ENCODE measurements at regions not wholly inside any gene's neighbourhood (a gene's known extent, or its start where the extent isn't known, plus 50 kb on each side); places are given as distances from the start of the nearest gene placed in this dataset.
A peak's percentile ranks its signal among the peaks of the same experiment; 100 is the strongest.

DNA sequence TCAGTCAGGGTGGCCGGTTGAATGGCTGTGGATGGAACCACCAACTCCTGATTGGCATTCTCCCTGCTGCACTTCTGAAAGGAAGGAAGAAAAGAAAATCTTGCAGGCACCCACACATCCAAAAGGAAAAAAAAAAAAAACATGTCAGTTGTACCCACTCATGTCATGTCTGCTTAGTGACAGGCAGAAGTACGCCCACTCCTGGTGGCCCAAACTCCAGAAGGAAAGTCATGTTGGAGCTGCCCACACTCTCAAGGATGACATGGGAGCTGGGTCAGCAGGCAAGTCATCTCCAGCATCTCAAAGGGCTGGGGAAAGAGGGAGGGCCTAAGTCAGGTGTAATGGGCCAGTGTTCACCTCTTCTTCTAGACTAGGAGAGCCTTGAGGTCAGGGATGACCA is 1079.1 kb downstream of the BCL11B start:
- peaks cover 8% of the 10 kb centered on the region for H3K9me3 Mint-ChIP-seq
- no peaks in the 10 kb centered on the region for H3K27me3 Mint-ChIP-seq
- peaks cover 20% of the 10 kb centered on the region for H3K36me3 Mint-ChIP-seq (ENCODE audit: low read depth)
- no peak for DNase-seq
- ChIA-PET POLR2A (interaction anchor here (1.3 to 14.9 kb wide), 3 partner anchors 14 to 215 kb away, joined by 3 to 244 read pairs (median 156); no protein-coding TSS in a partner anchor), CTCF (interaction anchor here (0.5 to 1.4 kb wide), 3 partner anchors 19 to 1082 kb away, joined by 3 to 6 read pairs (median 3); no protein-coding TSS in a partner anchor)
- H3K4me3 Mint-ChIP-seq = no peak overlapping the region
- H3K4me1 Mint-ChIP-seq = peaks cover 84% of the 10 kb centered on the region
- H3K27ac Mint-ChIP-seq = peak overlapping the region; percentile 9

DNA sequence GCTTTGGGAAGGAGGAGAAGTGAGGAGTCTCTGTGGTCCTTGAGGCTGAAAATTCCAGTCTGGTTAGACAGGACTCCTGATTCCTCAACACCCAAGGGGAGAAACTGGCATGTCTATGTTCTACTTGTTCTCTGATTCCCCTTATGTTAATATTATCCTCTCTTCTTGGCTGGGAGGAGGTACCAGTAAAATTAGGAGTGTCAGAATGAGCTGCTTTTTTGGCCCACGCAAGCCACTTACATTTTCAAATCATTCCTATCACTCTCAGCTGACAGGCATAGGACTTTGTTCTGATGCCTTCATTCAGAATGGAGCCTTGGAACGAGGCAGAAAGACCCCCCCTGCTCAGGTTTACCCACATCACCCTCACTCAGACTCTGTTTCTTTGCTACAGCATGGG is 1077.2 kb downstream of the BCL11B start:
- no peak for DNase-seq
- H3K9me3 Mint-ChIP-seq = peaks cover 10% of the 10 kb centered on the region
- POLR2A ChIA-PET = interaction anchor here (0.9 to 10.6 kb wide), 3 partner anchors 9 to 20 kb away, joined by 3 to 156 read pairs (median 4); no protein-coding TSS in a partner anchor
- CTCF ChIA-PET = interaction anchor here (0.7 to 2.0 kb wide), 3 partner anchors 13 to 994 kb away, joined by 3 to 5 read pairs (median 3); no protein-coding TSS in a partner anchor
- peaks cover 20% of the 10 kb centered on the region for H3K36me3 Mint-ChIP-seq (ENCODE audit: low read depth)
- H3K27ac Mint-ChIP-seq = no peak overlapping the region
- no peak overlapping the region for H3K4me3 Mint-ChIP-seq
- peaks cover 85% of the 10 kb centered on the region for H3K4me1 Mint-ChIP-seq
- H3K27me3 Mint-ChIP-seq = no peaks in the 10 kb centered on the region

DNA sequence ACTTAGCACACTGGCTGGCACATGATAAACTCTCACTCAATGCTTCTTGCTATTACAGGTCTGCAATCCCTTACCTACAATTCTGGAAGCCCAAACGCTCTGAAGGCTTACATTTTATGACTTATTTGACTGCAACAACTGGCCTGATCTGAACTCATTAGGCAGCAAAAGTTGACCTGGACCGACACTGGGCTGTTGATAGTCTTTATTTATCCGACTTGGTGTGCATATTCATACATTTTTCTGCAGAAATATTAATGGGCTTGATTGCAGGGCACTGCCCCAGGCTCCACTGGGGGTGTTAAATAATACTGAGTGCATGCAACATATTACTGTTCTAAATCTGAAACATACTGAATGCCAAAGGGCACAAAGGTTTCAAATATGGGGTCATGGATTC is 1076.7 kb downstream of the BCL11B start:
- ChIA-PET POLR2A (interaction anchor here (0.9 to 1.0 kb wide), 2 partner anchors 9 to 20 kb away, joined by 3 to 4 read pairs; no protein-coding TSS in a partner anchor), CTCF (interaction anchor here (0.7 to 2.0 kb wide), 4 partner anchors 13 to 994 kb away, joined by 3 to 5 read pairs (median 4); no protein-coding TSS in a partner anchor)
- Mint-ChIP-seq H3K4me3 (no peak overlapping the region), H3K27ac (no peak overlapping the region), H3K27me3 (no peaks in the 10 kb centered on the region), H3K4me1 (peaks cover 84% of the 10 kb centered on the region), H3K9me3 (peaks cover 10% of the 10 kb centered on the region), H3K36me3 (ENCODE audit: low read depth) (peaks cover 17% of the 10 kb centered on the region)
- DNase-seq = no peak

GRCh38 chr14:98197933-98198332 is 1074.1 kb downstream of the BCL11B start:
- peaks cover 11% of the 10 kb centered on the region for H3K9me3 Mint-ChIP-seq
- peaks cover 18% of the 10 kb centered on the region for H3K36me3 Mint-ChIP-seq (ENCODE audit: low read depth)
- POLR2A ChIA-PET = interaction anchor here (1.0 to 4.3 kb wide), 8 partner anchors 10 to 220 kb away, joined by 3 to 46 read pairs (median 6); no protein-coding TSS in a partner anchor
- peak overlapping the region; percentile 33 for H3K4me3 Mint-ChIP-seq
- peaks cover 59% of the 10 kb centered on the region for H3K4me1 Mint-ChIP-seq
- peak overlapping the region; percentile 79 for H3K27ac Mint-ChIP-seq
- DNase-seq = no peak
- H3K27me3 Mint-ChIP-seq = no peaks in the 10 kb centered on the region
- CTCF ChIA-PET = interaction anchor here (0.6 to 1.5 kb wide), 5 partner anchors 12 to 137 kb away, joined by 3 to 5 read pairs (median 3); no protein-coding TSS in a partner anchor

GRCh38 chr14:98198385-98198784 is 1073.6 kb downstream of the BCL11B start:
- Mint-ChIP-seq H3K4me3 (peak overlapping the region; percentile 33), H3K4me1 (peaks cover 54% of the 10 kb centered on the region), H3K36me3 (ENCODE audit: low read depth) (peaks cover 20% of the 10 kb centered on the region), H3K27me3 (no peaks in the 10 kb centered on the region), H3K9me3 (peaks cover 11% of the 10 kb centered on the region), H3K27ac (peak overlapping the region; percentile 79)
- ChIA-PET POLR2A (interaction anchor here (1.0 to 4.3 kb wide), 10 partner anchors 11 to 1067 kb away, joined by 3 to 46 read pairs (median 6); no protein-coding TSS in a partner anchor), CTCF (interaction anchor here (1.1 to 1.5 kb wide), 4 partner anchors 11 to 29 kb away, joined by 3 to 5 read pairs (median 4); no protein-coding TSS in a partner anchor)
- peak; percentile 79 for DNase-seq

DNA sequence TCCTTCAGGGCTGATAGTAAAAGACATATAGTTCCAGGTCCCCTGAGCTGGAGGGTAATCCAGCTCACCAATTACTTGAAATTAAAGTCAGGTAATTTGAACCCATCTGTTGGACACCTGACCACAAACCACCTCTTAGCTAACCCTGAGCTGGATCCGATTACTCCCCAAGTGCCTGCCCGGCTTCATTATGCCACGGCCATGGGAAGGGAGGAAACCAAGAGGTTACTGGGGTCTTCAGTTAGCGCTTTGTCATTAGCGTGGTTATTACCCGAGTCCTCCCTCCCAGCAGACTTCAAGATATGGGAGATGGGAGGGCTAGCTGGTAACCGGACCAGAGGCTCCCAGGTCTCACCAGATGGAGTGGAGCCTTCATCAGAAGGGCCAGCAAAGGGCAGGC is 1071.4 kb downstream of the BCL11B start:
- peaks cover 11% of the 10 kb centered on the region for H3K9me3 Mint-ChIP-seq
- no peaks in the 10 kb centered on the region for H3K27me3 Mint-ChIP-seq
- H3K4me3 Mint-ChIP-seq = no peak overlapping the region
- peaks cover 28% of the 10 kb centered on the region for H3K36me3 Mint-ChIP-seq (ENCODE audit: low read depth)
- ChIA-PET POLR2A (interaction anchor here (0.6 to 4.3 kb wide), 2 partner anchors 13 to 65 kb away, joined by 3 to 46 read pairs; no protein-coding TSS in a partner anchor), CTCF (interaction anchor here (1.2 kb wide), 1 partner anchor 784 kb away, joined by 3 read pairs; no protein-coding TSS in a partner anchor)
- H3K4me1 Mint-ChIP-seq = peaks cover 45% of the 10 kb centered on the region
- H3K27ac Mint-ChIP-seq = no peak overlapping the region
- no peak for DNase-seq

GRCh38 chr14:98203421-98203820 is 1068.6 kb downstream of the BCL11B start:
- ChIA-PET CTCF (interaction anchor here (1.2 to 1.3 kb wide), 2 partner anchors 24 to 67 kb away, joined by 3 read pairs; no protein-coding TSS in a partner anchor), POLR2A (interaction anchor here (1.1 kb wide), 1 partner anchor 28 kb away, joined by 3 read pairs; no protein-coding TSS in a partner anchor)
- Mint-ChIP-seq H3K36me3 (ENCODE audit: low read depth) (peaks cover 22% of the 10 kb centered on the region), H3K4me1 (peaks cover 39% of the 10 kb centered on the region), H3K27ac (no peak overlapping the region), H3K27me3 (no peaks in the 10 kb centered on the region), H3K4me3 (no peak overlapping the region), H3K9me3 (peaks cover 9% of the 10 kb centered on the region)
- DNase-seq = no peak

DNA sequence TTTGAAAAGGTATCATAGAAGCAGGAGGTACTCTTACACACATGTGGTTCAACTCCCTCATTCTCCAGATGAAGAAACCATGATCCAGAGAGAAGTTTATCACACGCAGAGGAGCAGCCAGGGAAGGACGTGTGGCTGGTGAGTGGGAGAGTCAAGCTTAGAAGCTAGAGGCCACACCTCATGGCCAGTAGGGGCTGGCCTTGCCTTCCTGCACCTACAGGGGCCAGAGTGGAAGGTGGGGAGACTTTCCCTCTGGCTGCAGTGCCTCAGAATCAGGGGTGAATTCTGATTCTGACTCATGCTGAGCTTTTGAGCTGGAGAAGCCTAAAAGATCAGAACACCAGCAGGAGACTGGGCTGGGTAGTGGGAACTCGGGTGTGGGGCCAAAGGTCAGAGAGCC is 1067.9 kb downstream of the BCL11B start:
- H3K4me3 Mint-ChIP-seq = no peak overlapping the region
- POLR2A ChIA-PET = interaction anchor here (1.1 to 2.9 kb wide), 2 partner anchors 15 to 29 kb away, joined by 3 to 11 read pairs; no protein-coding TSS in a partner anchor

GRCh38 chr14:98207415-98207814 is 1064.6 kb downstream of the BCL11B start:
- ChIA-PET POLR2A (no interaction called here), CTCF (no interaction called here)
- peaks cover 17% of the 10 kb centered on the region for H3K36me3 Mint-ChIP-seq (ENCODE audit: low read depth)
- no peaks in the 10 kb centered on the region for H3K27me3 Mint-ChIP-seq
- H3K27ac Mint-ChIP-seq = no peak overlapping the region
- peaks cover 55% of the 10 kb centered on the region for H3K4me1 Mint-ChIP-seq
- H3K9me3 Mint-ChIP-seq = peaks cover 2% of the 10 kb centered on the region
- DNase-seq = no peak
- no peak overlapping the region for H3K4me3 Mint-ChIP-seq

More for the DNA sequence above, 1067.9 kb downstream of the BCL11B start:
- Mint-ChIP-seq H3K27ac (no peak overlapping the region), H3K4me1 (peaks cover 38% of the 10 kb centered on the region), H3K27me3 (no peaks in the 10 kb centered on the region), H3K9me3 (peaks cover 9% of the 10 kb centered on the region), H3K36me3 (ENCODE audit: low read depth) (peaks cover 22% of the 10 kb centered on the region)
- CTCF ChIA-PET = interaction anchor here (1.2 to 1.3 kb wide), 2 partner anchors 23 to 68 kb away, joined by 3 read pairs; no protein-coding TSS in a partner anchor
- no peak for DNase-seq

- peaks cover 12% of the 10 kb centered on the region for H3K36me3 Mint-ChIP-seq (ENCODE audit: low read depth)
- ChIA-PET POLR2A (interaction anchor here (3.8 kb wide), 1 partner anchor 19 kb away, joined by 23 read pairs; no protein-coding TSS in a partner anchor), CTCF (no interaction called here)
- DNase-seq = no peak
- peaks cover 55% of the 10 kb centered on the region for H3K4me1 Mint-ChIP-seq
- H3K9me3 Mint-ChIP-seq = peaks cover 2% of the 10 kb centered on the region
- H3K27me3 Mint-ChIP-seq = no peaks in the 10 kb centered on the region
- no peak overlapping the region for H3K27ac Mint-ChIP-seq
- H3K4me3 Mint-ChIP-seq = no peak overlapping the region
Observed at GRCh38 chr14:98208211-98208611, 1063.8 kb downstream of the BCL11B start.

- DNase-seq = no peak
- Mint-ChIP-seq H3K27me3 (no peaks in the 10 kb centered on the region), H3K4me1 (peaks cover 55% of the 10 kb centered on the region), H3K4me3 (no peak overlapping the region), H3K9me3 (peaks cover 2% of the 10 kb centered on the region), H3K27ac (no peak overlapping the region), H3K36me3 (ENCODE audit: low read depth) (peaks cover 8% of the 10 kb centered on the region)
- ChIA-PET POLR2A (interaction anchor here (1.0 to 3.8 kb wide), 8 partner anchors 19 to 1053 kb away, joined by 3 to 23 read pairs (median 4); no protein-coding TSS in a partner anchor), CTCF (interaction anchor here (0.6 to 1.5 kb wide), 3 partner anchors 10 to 978 kb away, joined by 3 to 5 read pairs (median 4); no protein-coding TSS in a partner anchor)
Observed at GRCh38 chr14:98208943-98209342, 1063.1 kb downstream of the BCL11B start.

- Mint-ChIP-seq H3K27me3 (peaks cover 2% of the 10 kb centered on the region), H3K27ac (peak overlapping the region; percentile 81), H3K4me3 (peak overlapping the region; percentile 45), H3K36me3 (ENCODE audit: low read depth) (peaks cover 3% of the 10 kb centered on the region), H3K4me1 (peaks cover 53% of the 10 kb centered on the region), H3K9me3 (peaks cover 2% of the 10 kb centered on the region)
- peak; percentile 48 for DNase-seq
- POLR2A ChIA-PET = interaction anchor here (0.8 to 3.8 kb wide), 13 partner anchors 11 to 1062 kb away, joined by 3 to 23 read pairs (median 4); partner anchors contain the start of gene BCL11B
- CTCF ChIA-PET = interaction anchor here (0.8 to 2.2 kb wide), 6 partner anchors 11 to 72 kb away, joined by 3 to 7 read pairs (median 4); no protein-coding TSS in a partner anchor
Observed at GRCh38 chr14:98210045-98210672, 1061.8 kb downstream of the BCL11B start.

DNA sequence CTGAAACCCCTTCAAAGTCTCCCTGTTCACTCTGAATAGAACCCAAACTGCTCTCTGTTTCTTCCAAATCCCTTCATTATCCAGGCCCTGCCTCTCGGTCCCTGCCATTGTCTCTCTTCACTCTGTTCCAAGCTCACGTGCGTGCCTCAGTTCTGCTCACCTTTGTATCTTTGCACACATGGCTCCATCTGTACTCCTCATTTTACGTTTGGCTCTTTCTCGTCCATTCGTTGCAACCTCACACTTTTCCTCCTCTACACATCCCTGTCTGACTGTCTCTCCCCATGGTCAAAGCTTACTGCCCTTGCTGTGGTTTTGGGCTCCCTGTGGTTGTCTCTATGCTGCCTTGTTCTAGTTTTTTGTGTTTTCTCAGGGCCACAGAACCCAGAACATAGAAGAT is 1054.5 kb downstream of the BCL11B start:
- no peak overlapping the region for H3K4me3 Mint-ChIP-seq
- no peak overlapping the region for H3K27ac Mint-ChIP-seq
- no peaks in the 10 kb centered on the region for H3K9me3 Mint-ChIP-seq
- H3K4me1 Mint-ChIP-seq = peaks cover 9% of the 10 kb centered on the region
- peaks cover 2% of the 10 kb centered on the region for H3K27me3 Mint-ChIP-seq
- ChIA-PET POLR2A (no interaction called here), CTCF (no interaction called here)
- no peaks in the 10 kb centered on the region for H3K36me3 Mint-ChIP-seq (ENCODE audit: low read depth)
- no peak for DNase-seq
